PFSK-1 (cell line): ENCODE measurements at regions not wholly inside any gene's neighbourhood (a gene's known extent, or its start where the extent isn't known, plus 50 kb on each side); places are given as distances from the start of the nearest gene placed in this dataset.

Experiments
- FOXP2 ChIP-seq: optimal IDR thresholded peaks from 2 replicates; pipeline ENCODE3; 2011; ENCODE audit warnings: borderline replicate concordance, control low read depth, inconsistent platforms; ENCODE audit not compliant: insufficient read depth; ENCODE audit errors: extremely low read length, extremely low read depth
- POLR2AphosphoS5 ChIP-seq: IDR thresholded peaks from 2 replicates; pipeline ENCODE4 v1.6.1; 2012; ENCODE audit warnings: low read depth, mild to moderate bottlenecking, control low read depth, low read length, moderate library complexity
- REST ChIP-seq, 2 experiments: IDR thresholded peaks; 2 replicates each; pipeline versions ENCODE4 v1.6.1 to v1.8.0; 2011 to 2012; ENCODE audit warnings: low read depth in 2 of 2, low read length in 2 of 2, control low read depth in 1 of 2, inconsistent platforms in 1 of 2, mild to moderate bottlenecking in 1 of 2, moderate library complexity in 1 of 2; ENCODE audit not compliant: insufficient read depth in 1 of 2
- SIN3A ChIP-seq: IDR thresholded peaks from 2 replicates; pipeline ENCODE4 v1.6.1; 2012; ENCODE audit warnings: mild to moderate bottlenecking, low read length, moderate library complexity, borderline replicate concordance; ENCODE audit not compliant: insufficient read depth
- TAF1 ChIP-seq: IDR thresholded peaks from 2 replicates; pipeline ENCODE4 v1.6.1; 2012; ENCODE audit warnings: low read length, control low read depth, borderline replicate concordance; ENCODE audit not compliant: insufficient read depth

GRCh38 chr7:130986261-130986690, 252.3 kb upstream of the KLF14 start:
- TF ChIP-seq POLR2AphosphoS5 = no peak
- TF ChIP-seq TAF1 = no peak
- TF ChIP-seq REST (IDR thresholded peaks at IDR 0.05; ENCODE audit: insufficient read depth in 1 of 2, low read depth in 2 of 2, low read length in 2 of 2) = no peak
- no peak for TF ChIP-seq FOXP2
- no peak for TF ChIP-seq SIN3A
